Liver (tissue), 8 donors: ENCODE measurements at regions not wholly inside any gene's neighbourhood (a gene's known extent, or its start where the extent isn't known, plus 50 kb on each side); places are given as distances from the start of the nearest gene placed in this dataset.
A peak's percentile ranks its signal among the peaks of the same experiment; 100 is the strongest.

Experiments used
- DNase-seq: peaks from one replicate; pipeline ENCODE4 v3.0.0-alpha.2; 2017; ENCODE audit warnings: low spot score
- H3K27ac ChIP-seq, 2 donors: one replicate each; pipeline ENCODE4 v1.7.0; 2013; ENCODE audit warnings: inconsistent platforms in 2 of 2, low read length in 2 of 2, control low read depth in 1 of 2, low read depth in 1 of 2, mild to moderate bottlenecking in 1 of 2
- H3K27me3 ChIP-seq, 4 donors: one replicate each; pipeline versions ENCODE4 v1.6.1 to v1.7.0; 2013; ENCODE audit warnings: low read length in 3 of 4, inconsistent platforms in 1 of 4, mild to moderate bottlenecking in 1 of 4, moderate library complexity in 1 of 4; ENCODE audit not compliant: control insufficient read depth in 4 of 4, insufficient read depth in 4 of 4
- H3K36me3 ChIP-seq, 4 donors: one replicate each; pipeline versions ENCODE4 v1.6.1 to v1.7.0; 2013; ENCODE audit warnings: low read length in 3 of 4, mild to moderate bottlenecking in 3 of 4, low read depth in 1 of 4, moderate library complexity in 1 of 4; ENCODE audit not compliant: control insufficient read depth in 4 of 4, insufficient read depth in 3 of 4
- H3K4me1 ChIP-seq, 4 donors: one replicate each; pipeline versions ENCODE4 v1.6.1 to v1.7.0; 2013; ENCODE audit warnings: low read length in 3 of 4, mild to moderate bottlenecking in 3 of 4, moderate library complexity in 1 of 4; ENCODE audit not compliant: control insufficient read depth in 4 of 4, insufficient read depth in 4 of 4
- H3K4me3 ChIP-seq, 3 donors: one replicate each; pipeline versions ENCODE4 v1.6.1 to v1.7.0; 2013; ENCODE audit warnings: low read length in 3 of 3, control low read depth in 1 of 3, low read depth in 1 of 3, mild to moderate bottlenecking in 1 of 3
- H3K9ac ChIP-seq, 2 donors: one replicate each; pipeline ENCODE4 v1.7.0; 2013; ENCODE audit warnings: low read length in 2 of 2, mild to moderate bottlenecking in 2 of 2, moderate library complexity in 2 of 2, control low read depth in 1 of 2, low read depth in 1 of 2
- H3K9me3 ChIP-seq, 4 donors: one replicate each; pipeline versions ENCODE4 v1.6.1 to v1.7.0; 2013; ENCODE audit warnings: low read length in 3 of 4; ENCODE audit not compliant: control insufficient read depth in 4 of 4
- EGR1 ChIP-seq, 2 donors: IDR thresholded peaks; 2 replicates each; pipeline ENCODE4 v1.6.1; 2016 to 2018; ENCODE audit warnings: antibody characterized with exemption in 2 of 2, low read depth in 2 of 2
- FOXA1 ChIP-seq: IDR thresholded peaks from 2 replicates; pipeline ENCODE4 v1.6.1; 2016; ENCODE audit warnings: antibody characterized with exemption
- FOXA2 ChIP-seq: IDR thresholded peaks from 2 replicates; pipeline ENCODE4 v1.6.1; 2016; ENCODE audit warnings: antibody characterized with exemption
- GABPA ChIP-seq, 2 donors: IDR thresholded peaks in 1 of 2; conservative IDR thresholded peaks in 1 of 2; 2 replicates each; pipeline ENCODE4 v1.6.1; 2016; ENCODE audit warnings: antibody characterized with exemption in 2 of 2, mild to moderate bottlenecking in 1 of 2, moderate library complexity in 1 of 2
- HNF4A ChIP-seq, 2 donors: conservative IDR thresholded peaks; 2 replicates each; pipeline ENCODE4 v1.6.1; 2016; ENCODE audit warnings: antibody characterized with exemption in 2 of 2, mild to moderate bottlenecking in 2 of 2
- HNF4G ChIP-seq: IDR thresholded peaks from 2 replicates; pipeline ENCODE4 v1.6.1; 2016; ENCODE audit warnings: antibody characterized with exemption
- JUND ChIP-seq, 2 donors: IDR thresholded peaks; 2 replicates each; pipeline ENCODE4 v1.6.1; 2016; ENCODE audit warnings: antibody characterized with exemption in 2 of 2
- NR2F2 ChIP-seq: IDR thresholded peaks from 2 replicates; pipeline ENCODE4 v1.6.1; 2016; ENCODE audit warnings: antibody characterized with exemption
- RAD21 ChIP-seq, 2 donors: IDR thresholded peaks; 2 replicates each; pipeline ENCODE4 v1.6.1; 2016; ENCODE audit warnings: antibody characterized with exemption in 2 of 2, mild to moderate bottlenecking in 2 of 2
- RXRA ChIP-seq, 2 donors: IDR thresholded peaks; 2 replicates each; pipeline ENCODE4 v1.6.1; 2017 to 2018; ENCODE audit warnings: antibody characterized with exemption in 2 of 2, mild to moderate bottlenecking in 1 of 2
- SP1 ChIP-seq: IDR thresholded peaks from 2 replicates; pipeline ENCODE4 v1.6.1; 2018; ENCODE audit warnings: antibody characterized with exemption, mild to moderate bottlenecking
- TAF1 ChIP-seq: conservative IDR thresholded peaks from 2 replicates; pipeline ENCODE4 v1.6.1; 2016; ENCODE audit warnings: antibody characterized with exemption, mild to moderate bottlenecking
- YY1 ChIP-seq: IDR thresholded peaks from 2 replicates; pipeline ENCODE4 v1.6.1; 2016; ENCODE audit warnings: antibody characterized with exemption, mild to moderate bottlenecking
- WGBS: extraction: QIAGEN DNeasy Blood & Tissue Kit; methylation state at CpG from one replicate; pipeline ENCODE4 v1.1.7; 2013; 5-methylcytosine and 5-hydroxymethylcytosine counted together
- TF ChIP-seq, protein P1 (sequence below): IDR thresholded peaks from 2 replicates; pipeline ENCODE4 v1.6.1; 2016; ENCODE audit warnings: antibody characterized with exemption, mild to moderate bottlenecking
- TF ChIP-seq, protein P2 (sequence below): IDR thresholded peaks from 2 replicates; pipeline ENCODE4 v1.6.1; 2016; ENCODE audit warnings: antibody characterized with exemption
- TF ChIP-seq, protein P3 (sequence below): fragments of 150-350 bp; IDR thresholded peaks from 2 replicates; pipeline ENCODE4 v1.5.1; 2017; ENCODE audit warnings: improper control_type of control experiment, low read depth, low read length; ENCODE audit not compliant: missing input control
- TF ChIP-seq, protein P4 (sequence below): IDR thresholded peaks from 2 replicates; pipeline ENCODE4 v1.6.1; 2016; ENCODE audit warnings: antibody characterized with exemption
- TF ChIP-seq, protein P5 (sequence below): IDR thresholded peaks from 2 replicates; pipeline ENCODE4 v1.6.1; 2016; ENCODE audit warnings: antibody characterized with exemption
- donor health status: healthy.
- donor health status: healthy.
- donor health status: healthy.
- donor health status: healthy.
- donor health status: healthy.

DNA sequence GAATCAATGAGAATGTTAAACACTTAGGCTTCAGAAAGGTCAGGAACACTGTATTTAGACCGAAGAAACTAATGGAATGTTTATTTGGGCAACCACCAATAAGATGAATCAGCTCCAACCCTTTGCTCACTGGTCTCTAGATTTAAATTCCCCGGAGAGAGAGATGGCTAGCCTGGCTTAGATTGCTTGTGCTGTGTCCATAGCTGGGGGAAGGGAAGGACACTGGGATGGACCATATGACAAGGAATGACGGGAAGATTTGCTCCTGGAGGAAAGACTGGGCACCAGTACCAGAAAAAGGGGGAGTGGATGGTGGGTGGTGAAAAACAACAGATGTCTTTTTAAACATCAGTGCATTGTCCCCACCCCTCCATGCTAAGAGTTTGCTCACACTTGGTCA, 426.6 kb downstream of the DUSP10 start:
- WGBS: 20% methylated on average over 3 of the region's 3 CpGs
- Histone ChIP-seq H3K4me1 (peaks cover 5 to 19% (median 13%) of the 10 kb centered on the region in 4 donors), H3K9me3 (no peaks in the 10 kb centered on the region), H3K27me3 (no peaks in the 10 kb centered on the region), H3K4me3 (no peak overlapping the region), H3K36me3 (no peaks in the 10 kb centered on the region), H3K9ac (no peak overlapping the region), H3K27ac (peak overlapping the region; percentile 55 to 71)
- TF ChIP-seq, protein P1, sequence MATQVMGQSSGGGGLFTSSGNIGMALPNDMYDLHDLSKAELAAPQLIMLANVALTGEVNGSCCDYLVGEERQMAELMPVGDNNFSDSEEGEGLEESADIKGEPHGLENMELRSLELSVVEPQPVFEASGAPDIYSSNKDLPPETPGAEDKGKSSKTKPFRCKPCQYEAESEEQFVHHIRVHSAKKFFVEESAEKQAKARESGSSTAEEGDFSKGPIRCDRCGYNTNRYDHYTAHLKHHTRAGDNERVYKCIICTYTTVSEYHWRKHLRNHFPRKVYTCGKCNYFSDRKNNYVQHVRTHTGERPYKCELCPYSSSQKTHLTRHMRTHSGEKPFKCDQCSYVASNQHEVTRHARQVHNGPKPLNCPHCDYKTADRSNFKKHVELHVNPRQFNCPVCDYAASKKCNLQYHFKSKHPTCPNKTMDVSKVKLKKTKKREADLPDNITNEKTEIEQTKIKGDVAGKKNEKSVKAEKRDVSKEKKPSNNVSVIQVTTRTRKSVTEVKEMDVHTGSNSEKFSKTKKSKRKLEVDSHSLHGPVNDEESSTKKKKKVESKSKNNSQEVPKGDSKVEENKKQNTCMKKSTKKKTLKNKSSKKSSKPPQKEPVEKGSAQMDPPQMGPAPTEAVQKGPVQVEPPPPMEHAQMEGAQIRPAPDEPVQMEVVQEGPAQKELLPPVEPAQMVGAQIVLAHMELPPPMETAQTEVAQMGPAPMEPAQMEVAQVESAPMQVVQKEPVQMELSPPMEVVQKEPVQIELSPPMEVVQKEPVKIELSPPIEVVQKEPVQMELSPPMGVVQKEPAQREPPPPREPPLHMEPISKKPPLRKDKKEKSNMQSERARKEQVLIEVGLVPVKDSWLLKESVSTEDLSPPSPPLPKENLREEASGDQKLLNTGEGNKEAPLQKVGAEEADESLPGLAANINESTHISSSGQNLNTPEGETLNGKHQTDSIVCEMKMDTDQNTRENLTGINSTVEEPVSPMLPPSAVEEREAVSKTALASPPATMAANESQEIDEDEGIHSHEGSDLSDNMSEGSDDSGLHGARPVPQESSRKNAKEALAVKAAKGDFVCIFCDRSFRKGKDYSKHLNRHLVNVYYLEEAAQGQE: no peak
- no peak for TF ChIP-seq GABPA (IDR thresholded peaks at IDR 0.05 in 1 of 2, conservative IDR thresholded peaks at IDR 0.05 in 1 of 2)
- no peak for TF ChIP-seq EGR1 (IDR thresholded peaks at IDR 0.05; ENCODE audit: low read depth in 2 of 2)
- peak in 1 of 2 donors; percentile 16 for TF ChIP-seq JUND (IDR thresholded peaks at IDR 0.05)
- TF ChIP-seq RAD21 (IDR thresholded peaks at IDR 0.05): no peak
- no peak for TF ChIP-seq FOXA2
- TF ChIP-seq, protein P2, sequence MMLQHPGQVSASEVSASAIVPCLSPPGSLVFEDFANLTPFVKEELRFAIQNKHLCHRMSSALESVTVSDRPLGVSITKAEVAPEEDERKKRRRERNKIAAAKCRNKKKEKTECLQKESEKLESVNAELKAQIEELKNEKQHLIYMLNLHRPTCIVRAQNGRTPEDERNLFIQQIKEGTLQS: no peak
- TF ChIP-seq, protein P3, sequence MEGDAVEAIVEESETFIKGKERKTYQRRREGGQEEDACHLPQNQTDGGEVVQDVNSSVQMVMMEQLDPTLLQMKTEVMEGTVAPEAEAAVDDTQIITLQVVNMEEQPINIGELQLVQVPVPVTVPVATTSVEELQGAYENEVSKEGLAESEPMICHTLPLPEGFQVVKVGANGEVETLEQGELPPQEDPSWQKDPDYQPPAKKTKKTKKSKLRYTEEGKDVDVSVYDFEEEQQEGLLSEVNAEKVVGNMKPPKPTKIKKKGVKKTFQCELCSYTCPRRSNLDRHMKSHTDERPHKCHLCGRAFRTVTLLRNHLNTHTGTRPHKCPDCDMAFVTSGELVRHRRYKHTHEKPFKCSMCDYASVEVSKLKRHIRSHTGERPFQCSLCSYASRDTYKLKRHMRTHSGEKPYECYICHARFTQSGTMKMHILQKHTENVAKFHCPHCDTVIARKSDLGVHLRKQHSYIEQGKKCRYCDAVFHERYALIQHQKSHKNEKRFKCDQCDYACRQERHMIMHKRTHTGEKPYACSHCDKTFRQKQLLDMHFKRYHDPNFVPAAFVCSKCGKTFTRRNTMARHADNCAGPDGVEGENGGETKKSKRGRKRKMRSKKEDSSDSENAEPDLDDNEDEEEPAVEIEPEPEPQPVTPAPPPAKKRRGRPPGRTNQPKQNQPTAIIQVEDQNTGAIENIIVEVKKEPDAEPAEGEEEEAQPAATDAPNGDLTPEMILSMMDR: no peak
- no peak for TF ChIP-seq FOXA1
- peak in 1 of 2 donors; percentile 9 for TF ChIP-seq RXRA (IDR thresholded peaks at IDR 0.05)
- TF ChIP-seq TAF1: no peak
- TF ChIP-seq HNF4A (conservative IDR thresholded peaks at IDR 0.05): peak in 1 of 2 donors; percentile 19
- no peak for TF ChIP-seq SP1
- TF ChIP-seq HNF4G: no peak
- TF ChIP-seq, protein P4, sequence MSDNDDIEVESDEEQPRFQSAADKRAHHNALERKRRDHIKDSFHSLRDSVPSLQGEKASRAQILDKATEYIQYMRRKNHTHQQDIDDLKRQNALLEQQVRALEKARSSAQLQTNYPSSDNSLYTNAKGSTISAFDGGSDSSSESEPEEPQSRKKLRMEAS: no peak
- TF ChIP-seq, protein P5, sequence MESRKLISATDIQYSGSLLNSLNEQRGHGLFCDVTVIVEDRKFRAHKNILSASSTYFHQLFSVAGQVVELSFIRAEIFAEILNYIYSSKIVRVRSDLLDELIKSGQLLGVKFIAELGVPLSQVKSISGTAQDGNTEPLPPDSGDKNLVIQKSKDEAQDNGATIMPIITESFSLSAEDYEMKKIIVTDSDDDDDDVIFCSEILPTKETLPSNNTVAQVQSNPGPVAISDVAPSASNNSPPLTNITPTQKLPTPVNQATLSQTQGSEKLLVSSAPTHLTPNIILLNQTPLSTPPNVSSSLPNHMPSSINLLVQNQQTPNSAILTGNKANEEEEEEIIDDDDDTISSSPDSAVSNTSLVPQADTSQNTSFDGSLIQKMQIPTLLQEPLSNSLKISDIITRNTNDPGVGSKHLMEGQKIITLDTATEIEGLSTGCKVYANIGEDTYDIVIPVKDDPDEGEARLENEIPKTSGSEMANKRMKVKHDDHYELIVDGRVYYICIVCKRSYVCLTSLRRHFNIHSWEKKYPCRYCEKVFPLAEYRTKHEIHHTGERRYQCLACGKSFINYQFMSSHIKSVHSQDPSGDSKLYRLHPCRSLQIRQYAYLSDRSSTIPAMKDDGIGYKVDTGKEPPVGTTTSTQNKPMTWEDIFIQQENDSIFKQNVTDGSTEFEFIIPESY: no peak
- TF ChIP-seq YY1: peak; percentile 31
- TF ChIP-seq NR2F2: no peak
- no peak for DNase-seq
